ENCODE measurements at regions not wholly inside any gene's neighbourhood (a gene's known extent, or its start where the extent isn't known, plus 50 kb on each side); places are given as distances from the start of the nearest gene placed in this dataset.

DNA sequence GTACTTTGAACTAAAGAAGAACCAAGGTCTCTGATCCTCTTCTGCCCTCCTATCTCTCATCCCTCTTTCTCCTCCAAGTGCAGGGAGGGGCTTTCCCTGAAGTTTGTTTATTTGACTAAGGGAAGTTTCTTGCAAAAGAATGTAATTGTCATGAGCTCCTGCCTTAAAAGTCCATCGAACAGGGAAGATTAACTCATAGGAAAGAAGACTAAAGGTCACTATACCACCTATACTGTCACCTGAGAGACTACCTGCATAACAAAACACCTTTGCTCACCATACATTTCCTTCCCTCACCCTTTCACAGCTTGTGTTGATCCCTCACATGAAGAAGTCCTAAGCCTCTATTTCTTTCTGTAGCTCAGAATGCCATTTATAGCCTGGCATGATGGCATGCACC lies 59.4 kb upstream of the C4orf54 start:
- H3K79me2 ChIP-seq (ENCODE audit: insufficient read depth, low read length): no peaks in the 10 kb centered on the region
- Mint-ChIP-seq H3K4me3 (no peak overlapping the region), H3K27me3 (ENCODE audit: low read depth in 3 of 3) (peaks cover 0 to 5% (median 0%) of the 10 kb centered on the region in 3 donors), H3K4me1 (no peaks in the 10 kb centered on the region), H3K9me3 (peaks cover 0 to 2% (median 0%) of the 10 kb centered on the region in 7 donors), H3K27ac (no peak overlapping the region), H3K36me3 (no peaks in the 10 kb centered on the region)
- no peaks in the 10 kb centered on the region for H3K36me3 ChIP-seq (replicated peaks in 1 of 2; ENCODE audit: control insufficient read depth in 1 of 2, insufficient read depth in 2 of 2, low read length in 2 of 2)
- H4K20me1 ChIP-seq (ENCODE audit: insufficient read depth, low read length): no peaks in the 10 kb centered on the region
- no peak overlapping the region for H3K27ac ChIP-seq (ENCODE audit: low read depth in 1 of 2, low read length in 2 of 2)
- no peak for DNase-seq
- no peaks in the 10 kb centered on the region for H3K9me3 ChIP-seq (replicated peaks in 1 of 2; ENCODE audit: control insufficient read depth in 1 of 2, insufficient read depth in 1 of 2, low read length in 2 of 2)
- intact Hi-C loops (cut with micrococcal nuclease): no loop called here
- no peaks in the 10 kb centered on the region for H3K27me3 ChIP-seq (ENCODE audit: control insufficient read depth in 2 of 2, insufficient read depth in 2 of 2, low read length in 2 of 2)
- H2AFZ ChIP-seq (ENCODE audit: insufficient read depth, low read depth, low read length, poor library complexity, severe bottlenecking): no peak overlapping the region
- TF ChIP-seq CTCF (IDR thresholded peaks at IDR 0.05): no peak
- no peak overlapping the region for H3K4me2 ChIP-seq (replicated peaks; ENCODE audit: extremely low read depth, low read length, poor library complexity, severe bottlenecking)
- no peak overlapping the region for H3K4me3 ChIP-seq (replicated peaks in 1 of 3; ENCODE audit: low read depth in 2 of 3, low read length in 3 of 3)
- H3K9ac ChIP-seq (ENCODE audit: insufficient read depth, low read length, poor library complexity, severe bottlenecking): no peak overlapping the region
- WGBS (ENCODE audit: insufficient coverage): 40% methylated on average over 1 of the region's 1 CpG
- H3K4me1 ChIP-seq (ENCODE audit: control insufficient read depth in 1 of 2, insufficient read depth in 2 of 2, low read length in 2 of 2): no peaks in the 10 kb centered on the region

DNA sequence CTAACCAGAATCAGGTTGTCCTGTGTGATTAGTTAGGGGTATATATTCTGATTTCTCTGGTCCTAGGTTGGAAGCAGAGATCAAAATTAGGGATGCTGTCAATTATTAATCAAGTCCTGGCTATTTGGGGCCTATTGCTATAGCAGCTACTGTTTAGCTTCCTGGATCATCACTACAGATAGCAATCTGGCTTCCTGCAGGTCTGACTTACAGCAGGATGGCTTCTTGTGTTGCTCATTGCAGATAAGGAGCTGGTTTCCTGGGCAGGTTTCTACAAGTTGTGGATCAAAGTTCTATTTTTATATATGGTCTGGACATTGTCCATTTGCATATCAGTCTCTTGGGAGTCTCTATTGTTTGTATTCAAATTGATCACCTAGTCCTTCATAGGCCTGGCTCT lies 57.7 kb upstream of the C4orf54 start:
- intact Hi-C loops (cut with micrococcal nuclease): no loop called here
- H3K27ac ChIP-seq (ENCODE audit: low read depth in 1 of 2, low read length in 2 of 2): no peak overlapping the region
- H3K4me3 ChIP-seq (replicated peaks in 1 of 3; ENCODE audit: low read depth in 2 of 3, low read length in 3 of 3): no peak overlapping the region
- no peak overlapping the region for H3K4me2 ChIP-seq (replicated peaks; ENCODE audit: extremely low read depth, low read length, poor library complexity, severe bottlenecking)
- no peaks in the 10 kb centered on the region for H3K79me2 ChIP-seq (ENCODE audit: insufficient read depth, low read length)
- no peaks in the 10 kb centered on the region for H3K4me1 ChIP-seq (ENCODE audit: control insufficient read depth in 1 of 2, insufficient read depth in 2 of 2, low read length in 2 of 2)
- Mint-ChIP-seq H3K9me3 (peaks cover 0 to 2% (median 0%) of the 10 kb centered on the region in 7 donors), H3K36me3 (no peaks in the 10 kb centered on the region), H3K4me1 (no peaks in the 10 kb centered on the region), H3K27ac (no peak overlapping the region), H3K27me3 (ENCODE audit: low read depth in 3 of 3) (peaks cover 0 to 5% (median 0%) of the 10 kb centered on the region in 3 donors), H3K4me3 (no peak overlapping the region)
- no peaks in the 10 kb centered on the region for H3K27me3 ChIP-seq (ENCODE audit: control insufficient read depth in 2 of 2, insufficient read depth in 2 of 2, low read length in 2 of 2)
- no peak overlapping the region for H3K9ac ChIP-seq (ENCODE audit: insufficient read depth, low read length, poor library complexity, severe bottlenecking)
- TF ChIP-seq CTCF (IDR thresholded peaks at IDR 0.05): no peak
- H3K36me3 ChIP-seq (replicated peaks in 1 of 2; ENCODE audit: control insufficient read depth in 1 of 2, insufficient read depth in 2 of 2, low read length in 2 of 2): no peaks in the 10 kb centered on the region
- H4K20me1 ChIP-seq (ENCODE audit: insufficient read depth, low read length): no peaks in the 10 kb centered on the region
- no peaks in the 10 kb centered on the region for H3K9me3 ChIP-seq (replicated peaks in 1 of 2; ENCODE audit: control insufficient read depth in 1 of 2, insufficient read depth in 1 of 2, low read length in 2 of 2)
- DNase-seq: no peak
- no peak overlapping the region for H2AFZ ChIP-seq (ENCODE audit: insufficient read depth, low read depth, low read length, poor library complexity, severe bottlenecking)

Measured in CD14-positive monocyte (primary cell).